SK-N-SH treated with all-trans-retinoic acid at 6 μM for 48 hours (cell line): ENCODE measurements at regions not wholly inside any gene's neighbourhood (a gene's known extent, or its start where the extent isn't known, plus 50 kb on each side); places are given as distances from the start of the nearest gene placed in this dataset.

Experiments used
- PATZ1 ChIP-seq: fragments of 250-450 bp; sonication (Bioruptor Pico); IDR thresholded peaks from 2 replicates; pipeline ENCODE4 v1.8.0; 2020; ENCODE audit warnings: mild to moderate bottlenecking, moderate library complexity, borderline replicate concordance
- ZFP3 ChIP-seq: fragments of 250-450 bp; sonication (Bioruptor Pico); IDR thresholded peaks from 2 replicates; pipeline ENCODE4 v1.5.0; 2020; ENCODE audit warnings: mild to moderate bottlenecking, moderate library complexity
- ZNF565 ChIP-seq: fragments of 450-650 bp; formaldehyde crosslinking; conservative IDR thresholded peaks from 2 replicates; pipeline ENCODE4 v1.5.0; 2020; ENCODE audit warnings: low read depth, mild to moderate bottlenecking, moderate library complexity

- TF ChIP-seq PATZ1 (CRISPR knock-in tag), result no peak
- no peak for TF ChIP-seq ZNF565 (CRISPR knock-in tag)
- TF ChIP-seq ZFP3 (CRISPR knock-in tag), result no peak
Measured at GRCh38 chr13:80504453-80504852, 163.5 kb upstream of the SPRY2 start.
